ENCODE measurements at regions not wholly inside any gene's neighbourhood (a gene's known extent, or its start where the extent isn't known, plus 50 kb on each side); places are given as distances from the start of the nearest gene placed in this dataset.

DNA sequence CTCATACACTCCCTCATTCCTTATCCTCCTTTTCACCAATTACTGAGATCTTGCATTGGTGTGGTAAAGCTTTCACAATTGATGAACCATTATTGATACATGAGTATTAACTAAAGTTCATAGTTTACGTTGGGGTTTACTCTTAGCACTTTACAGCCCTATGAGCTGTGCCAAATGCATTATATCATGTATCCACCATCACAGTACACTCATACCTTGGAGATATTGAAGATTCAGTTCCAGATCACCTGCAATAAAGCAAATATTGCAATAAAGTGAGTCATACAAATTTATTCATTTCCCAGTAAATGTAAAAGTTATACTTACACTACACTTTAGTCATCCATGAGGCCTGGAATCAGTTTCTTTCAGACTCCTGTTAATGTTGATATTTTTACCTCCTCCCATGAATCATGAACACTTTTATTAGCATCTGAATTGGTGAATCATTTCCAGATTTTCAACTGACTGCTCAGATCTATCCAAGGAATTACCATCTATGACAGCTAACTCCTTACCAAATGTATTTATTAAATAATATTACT lies 546.6 kb upstream of the PTPRD start:
- H3K27me3 ChIP-seq = no peaks in the 10 kb centered on the region
- in situ Hi-C loops (cut with MboI; ENCODE audit: low pct_ligation_motif_present in 1 of 4, low pct_unique_long_range_greater_than_20kb in 1 of 4, low sequenced_read_pairs in 3 of 4) = no loop called here
- H3K27ac ChIP-seq = no peak overlapping the region
- TF ChIP-seq POLR2AphosphoS5 (IDR thresholded peaks at IDR 0.05) (no peak), POLR2A (IDR thresholded peaks at IDR 0.05) (no peak), EP300 (IDR thresholded peaks at IDR 0.05; ENCODE audit: low read depth) (no peak)
- TF ChIP-seq, protein P1, sequence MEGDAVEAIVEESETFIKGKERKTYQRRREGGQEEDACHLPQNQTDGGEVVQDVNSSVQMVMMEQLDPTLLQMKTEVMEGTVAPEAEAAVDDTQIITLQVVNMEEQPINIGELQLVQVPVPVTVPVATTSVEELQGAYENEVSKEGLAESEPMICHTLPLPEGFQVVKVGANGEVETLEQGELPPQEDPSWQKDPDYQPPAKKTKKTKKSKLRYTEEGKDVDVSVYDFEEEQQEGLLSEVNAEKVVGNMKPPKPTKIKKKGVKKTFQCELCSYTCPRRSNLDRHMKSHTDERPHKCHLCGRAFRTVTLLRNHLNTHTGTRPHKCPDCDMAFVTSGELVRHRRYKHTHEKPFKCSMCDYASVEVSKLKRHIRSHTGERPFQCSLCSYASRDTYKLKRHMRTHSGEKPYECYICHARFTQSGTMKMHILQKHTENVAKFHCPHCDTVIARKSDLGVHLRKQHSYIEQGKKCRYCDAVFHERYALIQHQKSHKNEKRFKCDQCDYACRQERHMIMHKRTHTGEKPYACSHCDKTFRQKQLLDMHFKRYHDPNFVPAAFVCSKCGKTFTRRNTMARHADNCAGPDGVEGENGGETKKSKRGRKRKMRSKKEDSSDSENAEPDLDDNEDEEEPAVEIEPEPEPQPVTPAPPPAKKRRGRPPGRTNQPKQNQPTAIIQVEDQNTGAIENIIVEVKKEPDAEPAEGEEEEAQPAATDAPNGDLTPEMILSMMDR (IDR thresholded peaks at IDR 0.05) = no peak
- DNase-seq = no peak
- H3K4me1 ChIP-seq = no peaks in the 10 kb centered on the region
- H3K4me3 ChIP-seq = no peak overlapping the region
- intact Hi-C loops (cut with DNase I; ENCODE audit: low total_unique reads) = no loop called here
- H3K9me3 ChIP-seq = no peaks in the 10 kb centered on the region
- 36 to 41% methylated on average over 1 of the region's 1 CpG for WGBS, 2 donors (ENCODE audit: low coverage in 1 of 2)
- H3K36me3 ChIP-seq = no peaks in the 10 kb centered on the region

DNA sequence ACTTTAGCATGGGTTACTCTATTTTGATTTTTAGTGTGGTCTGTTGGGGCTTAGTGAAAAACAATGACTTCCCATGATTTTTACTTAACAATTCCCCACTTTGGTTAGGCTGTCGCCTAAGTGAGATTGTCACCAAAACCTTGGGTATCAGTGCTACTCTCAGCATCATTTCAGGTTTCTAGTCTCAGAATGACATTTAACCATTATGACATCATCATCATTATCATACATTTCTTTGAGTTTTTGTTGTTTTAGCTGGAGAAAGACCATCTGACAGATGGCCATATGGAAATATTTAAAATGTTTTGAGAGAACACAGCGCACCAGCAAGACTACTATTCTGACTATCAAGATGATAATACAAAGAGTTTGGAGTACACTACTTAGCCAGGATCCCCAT lies 551.0 kb upstream of the PTPRD start:
- no peak overlapping the region for H3K4me3 ChIP-seq
- no peaks in the 10 kb centered on the region for H3K9me3 ChIP-seq
- H3K36me3 ChIP-seq = no peaks in the 10 kb centered on the region
- in situ Hi-C loops (cut with MboI; ENCODE audit: low pct_ligation_motif_present in 1 of 4, low pct_unique_long_range_greater_than_20kb in 1 of 4, low sequenced_read_pairs in 3 of 4) (no loop called here), intact Hi-C loops (cut with DNase I; ENCODE audit: low total_unique reads) (no loop called here)
- no peaks in the 10 kb centered on the region for H3K4me1 ChIP-seq
- WGBS, 2 donors (ENCODE audit: low coverage in 1 of 2) = 90 to 94% methylated on average over 2 of the region's 2 CpGs
- no peak overlapping the region for H3K27ac ChIP-seq
- H3K27me3 ChIP-seq = no peaks in the 10 kb centered on the region
- DNase-seq = no peak
- no peak for TF ChIP-seq POLR2AphosphoS5 (IDR thresholded peaks at IDR 0.05)
- TF ChIP-seq, protein P1 (IDR thresholded peaks at IDR 0.05) = no peak
- TF ChIP-seq POLR2A (IDR thresholded peaks at IDR 0.05) = no peak
- no peak for TF ChIP-seq EP300 (IDR thresholded peaks at IDR 0.05; ENCODE audit: low read depth)

DNA sequence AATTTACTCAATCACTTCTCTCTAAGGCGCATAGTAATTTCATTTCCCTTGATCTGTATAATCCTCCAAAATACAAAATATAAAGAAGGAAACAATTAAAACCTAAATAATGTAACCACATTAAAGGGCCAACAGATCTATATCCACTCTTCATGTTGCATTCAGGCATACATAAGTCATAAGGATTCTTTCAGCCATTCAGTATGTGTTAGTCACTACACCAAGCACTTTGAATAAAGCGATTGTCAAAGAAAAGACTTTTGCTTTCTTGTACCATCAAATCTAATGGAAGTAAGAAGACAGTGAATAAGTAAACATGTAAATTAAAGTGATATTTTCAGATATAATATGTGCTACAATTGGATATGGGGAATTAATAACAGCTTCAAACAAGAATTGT lies 569.2 kb upstream of the PTPRD start:
- H3K36me3 ChIP-seq = no peaks in the 10 kb centered on the region
- in situ Hi-C loops (cut with MboI; ENCODE audit: low pct_ligation_motif_present in 1 of 4, low pct_unique_long_range_greater_than_20kb in 1 of 4, low sequenced_read_pairs in 3 of 4) = no loop called here
- peaks cover 0 to 7% of the 10 kb centered on the region in 2 donors for H3K9me3 ChIP-seq
- H3K4me3 ChIP-seq = no peak overlapping the region
- WGBS, 2 donors (ENCODE audit: low coverage in 1 of 2) = 81 to 94% methylated on average over 2 of the region's 2 CpGs
- no peaks in the 10 kb centered on the region for H3K4me1 ChIP-seq
- intact Hi-C loops (cut with DNase I; ENCODE audit: low total_unique reads) = no loop called here
- no peak overlapping the region for H3K27ac ChIP-seq
- DNase-seq = no peak
- no peaks in the 10 kb centered on the region for H3K27me3 ChIP-seq
- no peak for TF ChIP-seq POLR2A (IDR thresholded peaks at IDR 0.05)
- TF ChIP-seq, protein P1 (IDR thresholded peaks at IDR 0.05) = no peak

DNA sequence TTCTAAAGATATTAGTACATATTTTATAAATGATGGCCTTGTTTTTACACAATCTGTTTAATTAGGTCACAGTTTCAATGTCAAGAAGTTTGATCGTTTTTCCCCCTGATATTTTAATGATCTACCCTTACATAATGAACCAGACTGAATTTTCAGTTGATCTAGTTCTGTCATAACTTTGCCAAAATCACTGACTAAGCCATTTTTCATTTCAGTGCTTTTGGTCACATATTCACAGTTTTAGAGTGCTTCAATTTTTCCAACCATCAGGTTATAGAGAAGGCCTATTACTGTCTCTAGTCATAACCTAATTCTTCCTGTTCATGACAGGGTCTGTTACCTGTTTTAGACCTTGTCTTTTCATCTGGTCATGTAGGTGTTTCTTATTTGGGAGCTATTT lies 577.9 kb upstream of the PTPRD start:
- no peak for TF ChIP-seq POLR2A (IDR thresholded peaks at IDR 0.05)
- TF ChIP-seq, protein P1 (IDR thresholded peaks at IDR 0.05) = no peak
- TF ChIP-seq EP300 (IDR thresholded peaks at IDR 0.05; ENCODE audit: low read depth) = no peak
- TF ChIP-seq POLR2AphosphoS5 (IDR thresholded peaks at IDR 0.05) = no peak
- Histone ChIP-seq H3K36me3 (no peaks in the 10 kb centered on the region), H3K27me3 (no peaks in the 10 kb centered on the region), H3K27ac (no peak overlapping the region), H3K4me1 (no peaks in the 10 kb centered on the region), H3K9me3 (peaks cover 0 to 6% of the 10 kb centered on the region in 2 donors), H3K4me3 (no peak overlapping the region)
- DNase-seq = no peak
- intact Hi-C loops (cut with DNase I; ENCODE audit: low total_unique reads) (no loop called here), in situ Hi-C loops (cut with MboI; ENCODE audit: low pct_ligation_motif_present in 1 of 4, low pct_unique_long_range_greater_than_20kb in 1 of 4, low sequenced_read_pairs in 3 of 4) (no loop called here)
- 59 to 64% methylated on average over 1 of the region's 1 CpG for WGBS, 2 donors (ENCODE audit: low coverage in 1 of 2)

Measured in transverse colon (tissue), 4 donors.